ENCODE measurements at regions not wholly inside any gene's neighbourhood (a gene's known extent, or its start where the extent isn't known, plus 50 kb on each side); places are given as distances from the start of the nearest gene placed in this dataset.

DNA sequence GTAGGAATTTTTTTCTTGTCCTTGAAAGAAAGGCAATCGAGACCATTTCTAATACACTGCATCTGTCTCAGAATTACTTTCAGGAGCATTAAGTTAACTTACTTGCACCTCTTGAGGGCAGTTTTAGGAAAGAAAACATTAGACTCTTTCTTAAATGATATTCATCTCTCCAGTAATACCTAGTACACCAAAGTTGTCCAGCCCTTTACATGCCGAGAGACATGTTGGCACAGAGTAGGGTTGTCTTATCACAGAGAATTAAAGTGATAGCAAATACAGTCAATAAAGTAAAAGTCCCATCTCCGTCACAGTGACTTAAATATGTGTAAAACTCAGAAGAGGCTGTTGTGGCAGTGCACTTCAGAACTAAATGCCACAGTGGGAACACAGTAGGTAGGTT is 154.3 kb upstream of the KCNN2 start:
- Histone ChIP-seq H3K4me1 (ENCODE audit: insufficient read depth) (no peaks in the 10 kb centered on the region), H3K27ac (ENCODE audit: low read depth) (no peak overlapping the region), H3K36me3 (ENCODE audit: insufficient read depth) (no peaks in the 10 kb centered on the region), H3K4me3 (ENCODE audit: low read depth, low read length) (no peak overlapping the region)
- WGBS, result 73% methylated on average over 3 of the region's 3 CpGs
- no peak for DNase-seq (ENCODE audit: extremely low spot score)

DNA sequence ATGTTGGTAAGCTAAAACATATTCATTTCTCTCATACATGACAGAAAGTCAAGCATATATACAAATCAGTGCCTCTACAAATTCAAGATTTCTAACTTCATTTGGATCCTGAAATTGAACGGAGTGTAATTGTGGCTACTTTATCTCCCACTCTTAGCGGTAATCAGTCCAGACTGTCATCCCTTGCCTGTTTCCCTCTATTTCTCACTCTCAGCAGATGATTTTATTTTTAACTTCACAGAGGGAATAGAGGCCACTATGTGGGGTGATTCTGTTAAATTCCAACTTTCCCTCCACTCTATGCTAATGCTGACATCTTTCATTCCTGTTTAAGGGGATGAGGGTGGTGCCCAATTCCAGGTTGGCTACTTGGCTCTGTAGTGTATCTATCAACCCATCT is 153.8 kb upstream of the KCNN2 start:
- WGBS, result 88% methylated on average over 2 of the region's 2 CpGs
- no peak for DNase-seq (ENCODE audit: extremely low spot score)
- Histone ChIP-seq H3K27ac (ENCODE audit: low read depth) (no peak overlapping the region), H3K4me3 (ENCODE audit: low read depth, low read length) (no peak overlapping the region), H3K4me1 (ENCODE audit: insufficient read depth) (no peaks in the 10 kb centered on the region), H3K36me3 (ENCODE audit: insufficient read depth) (no peaks in the 10 kb centered on the region)

GRCh38 chr5:114208588-114208987 is 153.3 kb upstream of the KCNN2 start:
- no peak for DNase-seq (ENCODE audit: extremely low spot score)
- WGBS, result 88% methylated on average over 2 of the region's 2 CpGs
- no peaks in the 10 kb centered on the region for H3K4me1 ChIP-seq (ENCODE audit: insufficient read depth)
- H3K36me3 ChIP-seq (ENCODE audit: insufficient read depth), result no peaks in the 10 kb centered on the region
- H3K27ac ChIP-seq (ENCODE audit: low read depth), result no peak overlapping the region
- H3K4me3 ChIP-seq (ENCODE audit: low read depth, low read length), result no peak overlapping the region

DNA sequence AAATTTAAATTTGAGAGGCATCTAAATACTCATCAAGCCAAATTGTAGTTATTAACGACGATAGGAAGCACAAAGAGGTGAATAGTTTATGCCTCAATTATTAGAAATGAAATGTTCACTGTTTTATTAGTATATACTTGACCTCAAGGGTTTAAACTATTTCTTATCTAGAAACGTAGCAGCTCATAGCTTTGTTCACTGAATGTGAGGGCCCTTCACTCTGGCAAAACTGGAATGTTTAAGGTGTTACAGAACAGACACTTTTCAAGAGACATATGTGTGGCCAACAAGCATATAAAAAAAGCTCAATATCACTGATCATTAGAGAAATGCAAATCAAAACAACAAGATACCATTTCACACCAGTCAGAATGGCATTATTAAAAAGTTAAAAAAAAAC is 151.2 kb upstream of the KCNN2 start:
- H3K27ac ChIP-seq (ENCODE audit: low read depth), result no peak overlapping the region
- WGBS, result 74% methylated on average over 3 of the region's 3 CpGs
- no peak overlapping the region for H3K4me3 ChIP-seq (ENCODE audit: low read depth, low read length)
- no peak for DNase-seq (ENCODE audit: extremely low spot score)
- H3K36me3 ChIP-seq (ENCODE audit: insufficient read depth), result no peaks in the 10 kb centered on the region
- H3K4me1 ChIP-seq (ENCODE audit: insufficient read depth), result no peaks in the 10 kb centered on the region

- whole genome bisulfite sequencing, result 90% methylated on average over 1 of the region's 1 CpG
- Histone ChIP-seq H3K36me3 (ENCODE audit: insufficient read depth) (no peaks in the 10 kb centered on the region), H3K4me3 (ENCODE audit: low read depth, low read length) (no peak overlapping the region), H3K27ac (ENCODE audit: low read depth) (no peak overlapping the region), H3K4me1 (ENCODE audit: insufficient read depth) (no peaks in the 10 kb centered on the region)
- no peak for DNase-seq (ENCODE audit: extremely low spot score)
These were observed 140.1 kb upstream of the KCNN2 start for GRCh38 chr5:114221807-114222206.

GRCh38 chr5:114223866-114224265 is 138.0 kb upstream of the KCNN2 start:
- Histone ChIP-seq H3K4me1 (ENCODE audit: insufficient read depth) (no peaks in the 10 kb centered on the region), H3K4me3 (ENCODE audit: low read depth, low read length) (no peak overlapping the region), H3K36me3 (ENCODE audit: insufficient read depth) (no peaks in the 10 kb centered on the region), H3K27ac (ENCODE audit: low read depth) (no peak overlapping the region)
- WGBS, result 92% methylated on average over 1 of the region's 1 CpG
- DNase-seq (ENCODE audit: extremely low spot score), result no peak

DNA sequence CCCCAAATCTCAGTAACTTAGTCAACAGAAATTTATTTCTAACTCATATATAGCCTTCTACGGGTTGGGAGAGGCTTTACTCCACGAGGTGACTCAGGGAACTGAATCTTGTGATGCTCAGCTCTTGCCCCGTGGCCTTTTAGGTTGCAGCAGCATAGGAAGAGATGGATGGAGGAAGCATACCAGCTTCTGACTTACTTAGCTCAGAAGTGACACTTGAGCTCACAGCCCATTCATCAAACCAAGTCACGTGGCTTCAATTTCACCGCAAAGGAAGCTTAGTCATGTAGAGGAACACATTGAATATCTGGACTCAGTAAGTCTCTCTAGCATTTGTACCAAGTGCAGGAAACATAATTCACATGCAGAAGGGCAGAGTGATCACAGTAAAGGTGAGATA is 124.1 kb upstream of the KCNN2 start:
- 81% methylated on average over 5 of the region's 5 CpGs for WGBS
- H3K4me1 ChIP-seq (ENCODE audit: insufficient read depth), result no peaks in the 10 kb centered on the region
- DNase-seq (ENCODE audit: extremely low spot score), result no peak

GRCh38 chr5:114238771-114239313 is 123.0 kb upstream of the KCNN2 start:
- no peak overlapping the region for H3K4me3 ChIP-seq (ENCODE audit: low read depth, low read length)
- DNase-seq (ENCODE audit: extremely low spot score), result no peak
- no peak overlapping the region for H3K27ac ChIP-seq (ENCODE audit: low read depth)
- H3K4me1 ChIP-seq (ENCODE audit: insufficient read depth), result no peaks in the 10 kb centered on the region
- no peaks in the 10 kb centered on the region for H3K36me3 ChIP-seq (ENCODE audit: insufficient read depth)

More for the DNA sequence above, 124.1 kb upstream of the KCNN2 start:
- no peaks in the 10 kb centered on the region for H3K36me3 ChIP-seq (ENCODE audit: insufficient read depth)
- no peak overlapping the region for H3K4me3 ChIP-seq (ENCODE audit: low read depth, low read length)
- H3K27ac ChIP-seq (ENCODE audit: low read depth), result no peak overlapping the region

DNA sequence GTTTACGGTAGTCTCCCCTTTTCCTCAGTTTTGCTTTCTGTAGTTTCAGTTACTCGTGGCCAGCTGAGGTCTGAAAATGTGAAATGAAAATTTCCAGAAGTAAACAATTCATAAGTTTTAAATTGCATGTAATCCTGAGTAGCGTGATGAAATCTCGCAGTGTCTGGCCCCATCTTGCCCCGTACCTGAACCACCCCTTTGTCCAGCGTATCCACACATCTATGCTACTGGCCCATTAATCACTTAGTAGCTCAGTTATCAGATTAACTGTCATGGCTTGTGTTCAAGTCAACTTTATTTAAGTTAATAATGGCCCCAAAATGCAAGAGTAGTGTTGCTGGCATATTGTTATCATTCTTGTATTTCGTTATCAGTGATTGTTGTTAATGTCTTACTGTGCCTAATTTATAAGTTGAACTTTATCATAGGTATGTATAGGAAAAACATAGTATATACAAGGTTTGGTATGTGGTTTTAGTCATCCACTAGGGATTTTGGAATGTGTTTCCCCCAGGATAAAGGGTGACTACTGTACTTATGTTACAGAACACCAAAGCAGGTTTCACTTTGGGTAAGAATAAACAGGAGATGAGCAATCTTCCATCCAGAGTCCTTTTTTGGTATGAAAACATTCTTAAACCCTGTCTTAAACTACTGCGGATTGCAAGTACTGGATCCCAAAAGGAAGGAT is 118.4 kb upstream of the KCNN2 start:
- no peak for DNase-seq (ENCODE audit: extremely low spot score)
- Histone ChIP-seq H3K27ac (ENCODE audit: low read depth) (no peak overlapping the region), H3K4me1 (ENCODE audit: insufficient read depth) (no peaks in the 10 kb centered on the region), H3K36me3 (ENCODE audit: insufficient read depth) (no peaks in the 10 kb centered on the region), H3K4me3 (ENCODE audit: low read depth, low read length) (no peak overlapping the region)
- 47% methylated on average over 8 of the region's 8 CpGs for WGBS

GRCh38 chr5:114243972-114244317 is 117.9 kb upstream of the KCNN2 start:
- DNase-seq (ENCODE audit: extremely low spot score), result no peak
- H3K36me3 ChIP-seq (ENCODE audit: insufficient read depth), result no peaks in the 10 kb centered on the region
- WGBS, result 73% methylated on average over 1 of the region's 1 CpG
- H3K27ac ChIP-seq (ENCODE audit: low read depth), result no peak overlapping the region
- no peak overlapping the region for H3K4me3 ChIP-seq (ENCODE audit: low read depth, low read length)
- no peaks in the 10 kb centered on the region for H3K4me1 ChIP-seq (ENCODE audit: insufficient read depth)

GRCh38 chr5:114249823-114250222 is 112.0 kb upstream of the KCNN2 start:
- no peak overlapping the region for H3K4me3 ChIP-seq (ENCODE audit: low read depth, low read length)
- WGBS, result 26% methylated on average over 2 of the region's 2 CpGs
- no peak for DNase-seq (ENCODE audit: extremely low spot score)
- H3K27ac ChIP-seq (ENCODE audit: low read depth), result no peak overlapping the region
- H3K4me1 ChIP-seq (ENCODE audit: insufficient read depth), result no peaks in the 10 kb centered on the region
- H3K36me3 ChIP-seq (ENCODE audit: insufficient read depth), result no peaks in the 10 kb centered on the region

- Histone ChIP-seq H3K4me3 (ENCODE audit: low read depth, low read length) (no peak overlapping the region), H3K27ac (ENCODE audit: low read depth) (no peak overlapping the region), H3K4me1 (ENCODE audit: insufficient read depth) (no peaks in the 10 kb centered on the region), H3K36me3 (ENCODE audit: insufficient read depth) (no peaks in the 10 kb centered on the region)
- no peak for DNase-seq (ENCODE audit: extremely low spot score)
- 82% methylated on average over 3 of the region's 3 CpGs for WGBS
These were observed 111.3 kb upstream of the KCNN2 start for GRCh38 chr5:114250536-114250935.

- no peak overlapping the region for H3K4me3 ChIP-seq (ENCODE audit: low read depth, low read length)
- no peaks in the 10 kb centered on the region for H3K36me3 ChIP-seq (ENCODE audit: insufficient read depth)
- no peak overlapping the region for H3K27ac ChIP-seq (ENCODE audit: low read depth)
- H3K4me1 ChIP-seq (ENCODE audit: insufficient read depth), result no peaks in the 10 kb centered on the region
- no peak for DNase-seq (ENCODE audit: extremely low spot score)
These were observed 109.6 kb upstream of the KCNN2 start for GRCh38 chr5:114252226-114252625.

DNA sequence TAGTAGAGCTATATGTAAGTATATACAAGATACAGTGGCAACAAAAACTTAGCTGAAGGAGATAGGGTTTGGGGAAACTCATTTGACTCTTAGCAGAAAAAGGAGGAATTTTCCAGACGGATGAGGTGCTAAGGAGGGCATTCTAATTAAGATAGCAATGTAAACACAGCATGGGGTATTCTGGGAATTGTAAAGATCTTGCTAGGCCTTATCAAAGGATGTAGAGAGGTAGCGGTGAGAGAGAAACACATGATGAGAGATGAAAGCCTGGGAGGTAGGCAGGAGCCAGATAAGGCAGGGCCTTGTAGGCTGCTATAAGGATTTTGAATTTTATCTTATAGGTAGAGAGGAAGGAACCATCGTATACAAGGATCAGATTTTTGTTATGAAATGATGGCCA is 106.6 kb upstream of the KCNN2 start:
- 42% methylated on average over 3 of the region's 3 CpGs for WGBS
- no peak overlapping the region for H3K27ac ChIP-seq (ENCODE audit: low read depth)
- no peaks in the 10 kb centered on the region for H3K36me3 ChIP-seq (ENCODE audit: insufficient read depth)
- H3K4me3 ChIP-seq (ENCODE audit: low read depth, low read length), result no peak overlapping the region
- no peaks in the 10 kb centered on the region for H3K4me1 ChIP-seq (ENCODE audit: insufficient read depth)
- no peak for DNase-seq (ENCODE audit: extremely low spot score)

GRCh38 chr5:114261989-114262388 is 99.9 kb upstream of the KCNN2 start:
- no peak for DNase-seq (ENCODE audit: extremely low spot score)
- Histone ChIP-seq H3K4me1 (ENCODE audit: insufficient read depth) (no peaks in the 10 kb centered on the region), H3K4me3 (ENCODE audit: low read depth, low read length) (no peak overlapping the region), H3K27ac (ENCODE audit: low read depth) (no peak overlapping the region), H3K36me3 (ENCODE audit: insufficient read depth) (no peaks in the 10 kb centered on the region)
- WGBS, result 56% methylated on average over 3 of the region's 3 CpGs
